ENCODE measurements at regions not wholly inside any gene's neighbourhood (a gene's known extent, or its start where the extent isn't known, plus 50 kb on each side); places are given as distances from the start of the nearest gene placed in this dataset.

GRCh38 chr1:21361506-21361905, 71.2 kb upstream of the ECE1 start:
- no peaks in the 10 kb centered on the region for H3K9me3 Mint-ChIP-seq
- H3K4me1 Mint-ChIP-seq = peaks cover 18% of the 10 kb centered on the region
- DNase-seq (no peak), ATAC-seq (ENCODE audit: low read depth) (no peak)
- no peak overlapping the region for H3K27ac Mint-ChIP-seq
- no peak overlapping the region for H3K4me3 Mint-ChIP-seq
- ChIA-PET POLR2A (no interaction called here), CTCF (interaction anchor here (0.6 to 1.6 kb wide), 2 partner anchors 93 to 106 kb away, joined by 3 to 8 read pairs; no protein-coding TSS in a partner anchor)
- TF ChIP-seq CTCF (IDR thresholded peaks at IDR 0.05) = no peak
- intact Hi-C loops (cut with micrococcal nuclease) = no loop called here
- no peaks in the 10 kb centered on the region for H3K27me3 Mint-ChIP-seq
- no peaks in the 10 kb centered on the region for H3K36me3 Mint-ChIP-seq (ENCODE audit: low read depth)

GRCh38 chr1:21357161-21357560, 66.9 kb upstream of the ECE1 start:
- Mint-ChIP-seq H3K36me3 (ENCODE audit: low read depth) (no peaks in the 10 kb centered on the region), H3K27ac (no peak overlapping the region), H3K9me3 (no peaks in the 10 kb centered on the region), H3K4me3 (no peak overlapping the region), H3K27me3 (no peaks in the 10 kb centered on the region), H3K4me1 (no peaks in the 10 kb centered on the region)
- intact Hi-C loops (cut with micrococcal nuclease) = no loop called here
- POLR2A ChIA-PET = interaction anchor here (0.8 kb wide), 1 partner anchor 64 kb away, joined by 3 read pairs; no protein-coding TSS in a partner anchor
- CTCF ChIA-PET = no interaction called here
- DNase-seq (no peak), ATAC-seq (ENCODE audit: low read depth) (no peak)
- TF ChIP-seq CTCF (IDR thresholded peaks at IDR 0.05) = no peak

DNA sequence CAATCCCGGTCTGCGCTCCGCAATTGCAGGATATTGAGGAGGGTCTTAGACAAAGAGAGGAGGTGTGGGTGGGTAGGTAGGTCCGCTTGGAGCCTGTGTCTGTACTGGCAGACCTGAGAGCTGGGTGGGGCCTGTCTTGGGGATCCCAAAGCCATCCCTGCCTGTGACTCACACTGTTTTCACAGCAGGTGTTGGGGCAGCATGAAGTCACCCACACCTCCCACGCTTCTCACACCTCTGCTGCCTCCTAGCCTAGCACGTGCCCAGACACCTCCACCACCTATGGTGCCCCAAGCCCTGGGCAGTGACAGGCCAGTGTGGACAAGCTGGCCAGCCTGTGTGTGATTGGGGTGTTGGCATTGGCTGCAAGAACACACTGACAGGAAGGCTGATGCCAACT, 65.7 kb upstream of the ECE1 start:
- Mint-ChIP-seq H3K27ac (no peak overlapping the region), H3K4me3 (no peak overlapping the region), H3K36me3 (ENCODE audit: low read depth) (no peaks in the 10 kb centered on the region), H3K4me1 (no peaks in the 10 kb centered on the region), H3K9me3 (no peaks in the 10 kb centered on the region), H3K27me3 (no peaks in the 10 kb centered on the region)
- intact Hi-C loops (cut with micrococcal nuclease) = no loop called here
- ChIA-PET POLR2A (no interaction called here), CTCF (interaction anchor here (1.6 kb wide), 1 partner anchor 12 kb away, joined by 4 read pairs; no protein-coding TSS in a partner anchor)
- DNase-seq (no peak), ATAC-seq (ENCODE audit: low read depth) (no peak)
- no peak for TF ChIP-seq CTCF (IDR thresholded peaks at IDR 0.05)

- ATAC-seq (ENCODE audit: low read depth) (no peak), DNase-seq (no peak)
- Mint-ChIP-seq H3K4me1 (no peaks in the 10 kb centered on the region), H3K9me3 (no peaks in the 10 kb centered on the region), H3K27me3 (no peaks in the 10 kb centered on the region), H3K4me3 (no peak overlapping the region), H3K27ac (no peak overlapping the region), H3K36me3 (ENCODE audit: low read depth) (no peaks in the 10 kb centered on the region)
- no peak for TF ChIP-seq CTCF (IDR thresholded peaks at IDR 0.05)
- intact Hi-C loops (cut with micrococcal nuclease) = no loop called here
- ChIA-PET CTCF (interaction anchor here (1.6 to 2.3 kb wide), 2 partner anchors 16 to 98 kb away, joined by 6 to 16 read pairs; no protein-coding TSS in a partner anchor), POLR2A (interaction anchor here (0.7 kb wide), 1 partner anchor 373 kb away, joined by 3 read pairs; no protein-coding TSS in a partner anchor)
These were observed 62.3 kb upstream of the ECE1 start for GRCh38 chr1:21352586-21352985.

DNA sequence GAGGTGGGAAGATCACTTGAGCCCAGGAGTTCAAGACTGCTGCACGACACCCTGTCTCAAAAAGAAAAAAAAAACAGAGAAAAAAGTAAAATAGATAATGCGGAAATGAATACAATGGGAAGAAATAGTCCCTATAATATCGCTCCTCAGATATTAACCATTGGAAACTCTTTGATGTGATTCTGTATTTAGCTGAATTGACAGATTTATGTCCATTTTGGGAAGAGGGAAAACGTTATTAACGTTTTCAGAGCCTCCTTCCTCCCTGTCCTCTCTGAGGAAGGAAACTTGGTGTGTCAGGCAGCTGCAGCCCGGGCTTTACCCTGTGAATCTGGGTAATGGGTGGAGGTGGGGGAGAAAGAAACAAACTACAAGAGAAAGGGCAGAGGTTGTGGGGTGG, 61.6 kb upstream of the ECE1 start:
- ChIA-PET POLR2A (interaction anchor here (0.7 to 0.9 kb wide), 2 partner anchors 72 to 372 kb away, joined by 3 read pairs; no protein-coding TSS in a partner anchor), CTCF (no interaction called here)
- DNase-seq (no peak), ATAC-seq (ENCODE audit: low read depth) (no peak)
- TF ChIP-seq CTCF (IDR thresholded peaks at IDR 0.05) = no peak
- no peaks in the 10 kb centered on the region for H3K36me3 Mint-ChIP-seq (ENCODE audit: low read depth)
- H3K27me3 Mint-ChIP-seq = no peaks in the 10 kb centered on the region
- intact Hi-C loops (cut with micrococcal nuclease) = no loop called here
- H3K4me3 Mint-ChIP-seq = no peak overlapping the region
- no peaks in the 10 kb centered on the region for H3K4me1 Mint-ChIP-seq
- no peaks in the 10 kb centered on the region for H3K9me3 Mint-ChIP-seq
- no peak overlapping the region for H3K27ac Mint-ChIP-seq
